PC-9 (cell line): ENCODE measurements at regions not wholly inside any gene's neighbourhood (a gene's known extent, or its start where the extent isn't known, plus 50 kb on each side); places are given as distances from the start of the nearest gene placed in this dataset.

Experiments used
- BruUV-seq: library from RNA; stranded (reverse); fragments of 400-500 nt; replicated peaks from 2 replicates; lab custom pipeline; 2021; lab: Mats Ljungman, UMichigan
- CTCF ChIA-PET: fragments of 300-600 bp; sonication (Branson Sonifier 250); formaldehyde crosslinking; loops from one replicate; lab custom pipeline; 2022; ENCODE audit warnings: antibody characterized with exemption; lab: Charles Lee
- POLR2A ChIA-PET: fragments of 300-600 bp; sonication (Branson Sonifier 250); formaldehyde crosslinking; loops from one replicate; lab custom pipeline; 2022; ENCODE audit warnings: antibody characterized with exemption; ENCODE audit not compliant: unreplicated experiment; lab: Charles Lee
- DNase-seq, 2 experiments: peaks; one replicate each; pipeline versions ENCODE4 v3.0.0 to v3.0.0-alpha.2; 2015 to 2022; ENCODE audit warnings: mixed read lengths in 1 of 2
- H2AFZ ChIP-seq: fragments of 200-600 bp; sonication (generic); 2 replicates; pipeline ENCODE4 v1.8.1; 2017; ENCODE audit warnings: antibody characterized with exemption
- H3F3A ChIP-seq: fragments of 200-600 bp; sonication (generic); 2 replicates; pipeline ENCODE4 v1.8.1; 2017; ENCODE audit warnings: antibody characterized with exemption, mild to moderate bottlenecking, low read depth; ENCODE audit not compliant: insufficient read depth
- H3K27ac ChIP-seq: fragments of 200-600 bp; sonication (generic); 2 replicates; pipeline ENCODE4 v1.6.1; 2016; ENCODE audit warnings: mixed run types
- H3K27me3 ChIP-seq: fragments of 200-600 bp; sonication (generic); 2 replicates; pipeline ENCODE4 v1.6.1; 2016; ENCODE audit warnings: low read depth, mixed run types; ENCODE audit not compliant: insufficient read depth
- H3K36me3 ChIP-seq: fragments of 200-600 bp; sonication (generic); 2 replicates; pipeline ENCODE4 v1.6.1; 2016; ENCODE audit warnings: low read depth, mixed run types
- H3K4me1 ChIP-seq: fragments of 200-600 bp; sonication (generic); replicated peaks from 2 replicates; pipeline ENCODE4 v1.6.1; 2016; ENCODE audit warnings: mixed run types; ENCODE audit not compliant: insufficient read depth
- H3K4me2 ChIP-seq: fragments of 200-600 bp; sonication (generic); 2 replicates; pipeline ENCODE4 v1.6.1; 2017; ENCODE audit warnings: mixed run types
- H3K4me3 ChIP-seq: fragments of 200-600 bp; sonication (generic); 2 replicates; pipeline ENCODE4 v1.6.1; 2016; ENCODE audit warnings: mixed run types
- H3K79me2 ChIP-seq: fragments of 200-600 bp; sonication (generic); 2 replicates; pipeline ENCODE4 v1.6.1; 2017; ENCODE audit warnings: low read depth, mixed run types
- H3K9me2 ChIP-seq: fragments of 200-600 bp; sonication (generic); 2 replicates; pipeline ENCODE4 v1.8.1; 2017; ENCODE audit warnings: mild to moderate bottlenecking; ENCODE audit not compliant: insufficient read depth
- H3K9me3 ChIP-seq: fragments of 200-600 bp; sonication (generic); 2 replicates; pipeline ENCODE4 v1.8.1; 2016; ENCODE audit warnings: low read depth; ENCODE audit not compliant: insufficient read depth
- H4K20me1 ChIP-seq: fragments of 200-600 bp; sonication (generic); 2 replicates; pipeline ENCODE4 v1.8.1; 2017; ENCODE audit not compliant: insufficient read depth
- EZH2 ChIP-seq: fragments of 200-600 bp; sonication (generic); IDR thresholded peaks from 2 replicates; pipeline ENCODE4 v1.8.0; 2017; ENCODE audit warnings: antibody characterized with exemption, low read depth
- intact Hi-C: fragments of 100-400 bp; cut with micrococcal nuclease; formaldehyde crosslinking; loops from one replicate; pipeline ENCODE4 v1.10.0; 2022; ENCODE audit not compliant: unreplicated experiment
- TF ChIP-seq, protein P1 (sequence below): fragments of 200-600 bp; sonication (generic); conservative IDR thresholded peaks from 2 replicates; pipeline ENCODE4 v1.6.1; 2017; ENCODE audit warnings: mixed run types, antibody characterized with exemption, mild to moderate bottlenecking, moderate library complexity

DNA sequence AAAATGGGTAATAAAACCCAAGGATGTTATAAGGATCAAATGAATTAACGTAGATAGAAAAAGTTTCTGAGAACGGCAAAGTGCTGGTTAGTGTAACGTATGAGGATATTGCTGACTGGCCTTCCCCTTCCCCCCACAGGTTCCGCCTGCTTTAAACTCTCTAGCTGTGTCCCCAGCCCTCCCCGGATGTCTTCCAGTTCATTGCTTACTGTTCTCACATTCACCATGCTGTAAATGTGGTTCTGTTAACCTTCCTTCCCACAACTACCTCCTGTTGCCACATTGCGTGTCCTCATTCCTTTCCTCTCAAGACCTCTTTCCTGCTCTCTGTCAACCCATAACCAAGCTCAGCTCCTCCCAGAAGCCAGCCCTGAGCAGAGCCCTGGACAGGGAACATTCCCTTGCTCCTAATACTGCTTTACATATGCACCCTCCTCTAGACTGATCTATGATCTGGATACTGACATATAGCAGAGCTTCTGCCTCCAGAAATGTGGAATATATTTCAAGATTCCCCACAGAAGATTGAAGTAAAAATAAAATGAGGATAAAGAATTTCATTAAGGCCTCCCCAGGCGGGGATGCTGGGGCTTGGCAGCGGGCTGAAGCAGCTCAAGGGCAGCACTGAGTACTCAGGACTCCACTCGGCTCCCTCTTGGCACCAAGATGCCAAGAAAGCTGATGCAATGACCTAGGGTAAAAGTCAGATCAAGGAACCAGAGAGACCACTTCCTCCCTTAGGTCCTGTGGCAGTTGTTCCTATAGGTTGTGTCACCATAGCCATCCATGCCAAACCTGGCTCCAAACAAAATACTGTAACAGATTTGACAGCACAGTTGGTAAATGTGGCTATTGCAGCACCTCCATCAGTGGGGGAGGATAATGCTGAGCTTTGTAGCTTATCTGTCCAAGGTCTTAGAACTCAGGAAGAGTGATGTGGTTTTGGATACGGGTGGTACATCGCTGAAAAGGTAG is 136.4 kb upstream of the PIK3C3 start:
- Histone ChIP-seq H3K4me1 (no peaks in the 10 kb centered on the region), H4K20me1 (no peaks in the 10 kb centered on the region), H3K27ac (no peak overlapping the region), H3K9me3 (no peaks in the 10 kb centered on the region), H3K27me3 (no peaks in the 10 kb centered on the region), H3K4me2 (no peak overlapping the region), H3K9me2 (no peaks in the 10 kb centered on the region), H3K79me2 (no peaks in the 10 kb centered on the region), H3K4me3 (no peak overlapping the region), H2AFZ (no peak overlapping the region), H3K36me3 (no peaks in the 10 kb centered on the region), H3F3A (no peaks in the 10 kb centered on the region)
- intact Hi-C loops: no loop called here
- ChIA-PET CTCF (no interaction called here), POLR2A (no interaction called here)
- TF ChIP-seq EZH2: no peak
- TF ChIP-seq, protein P1, sequence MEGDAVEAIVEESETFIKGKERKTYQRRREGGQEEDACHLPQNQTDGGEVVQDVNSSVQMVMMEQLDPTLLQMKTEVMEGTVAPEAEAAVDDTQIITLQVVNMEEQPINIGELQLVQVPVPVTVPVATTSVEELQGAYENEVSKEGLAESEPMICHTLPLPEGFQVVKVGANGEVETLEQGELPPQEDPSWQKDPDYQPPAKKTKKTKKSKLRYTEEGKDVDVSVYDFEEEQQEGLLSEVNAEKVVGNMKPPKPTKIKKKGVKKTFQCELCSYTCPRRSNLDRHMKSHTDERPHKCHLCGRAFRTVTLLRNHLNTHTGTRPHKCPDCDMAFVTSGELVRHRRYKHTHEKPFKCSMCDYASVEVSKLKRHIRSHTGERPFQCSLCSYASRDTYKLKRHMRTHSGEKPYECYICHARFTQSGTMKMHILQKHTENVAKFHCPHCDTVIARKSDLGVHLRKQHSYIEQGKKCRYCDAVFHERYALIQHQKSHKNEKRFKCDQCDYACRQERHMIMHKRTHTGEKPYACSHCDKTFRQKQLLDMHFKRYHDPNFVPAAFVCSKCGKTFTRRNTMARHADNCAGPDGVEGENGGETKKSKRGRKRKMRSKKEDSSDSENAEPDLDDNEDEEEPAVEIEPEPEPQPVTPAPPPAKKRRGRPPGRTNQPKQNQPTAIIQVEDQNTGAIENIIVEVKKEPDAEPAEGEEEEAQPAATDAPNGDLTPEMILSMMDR: no peak
- no peak for DNase-seq
- BruUV-seq: no TSS peak

DNA sequence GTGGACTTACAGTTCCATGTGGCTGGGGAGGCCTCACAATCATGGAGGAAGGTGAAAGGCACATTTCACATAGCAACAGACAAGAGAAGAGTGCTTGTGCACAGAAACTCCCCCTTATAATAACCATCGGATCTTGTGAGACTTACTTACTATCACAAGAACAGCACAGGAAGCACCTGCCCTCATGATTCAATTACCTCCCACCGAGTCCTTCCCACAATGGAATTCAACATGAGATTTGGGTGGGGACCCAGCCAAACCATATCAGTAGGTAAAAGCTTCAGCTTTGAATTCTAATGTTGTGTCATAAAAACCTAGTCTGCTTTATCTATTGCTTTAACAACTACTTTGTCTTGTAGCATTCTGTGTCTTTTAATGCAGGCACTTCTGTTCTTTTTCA is 140.4 kb upstream of the PIK3C3 start:
- Histone ChIP-seq H3K9me3 (no peaks in the 10 kb centered on the region), H3K27ac (no peak overlapping the region), H4K20me1 (no peaks in the 10 kb centered on the region), H3K9me2 (no peaks in the 10 kb centered on the region), H3K4me2 (no peak overlapping the region), H2AFZ (no peak overlapping the region), H3F3A (no peaks in the 10 kb centered on the region), H3K79me2 (no peaks in the 10 kb centered on the region), H3K36me3 (no peaks in the 10 kb centered on the region), H3K27me3 (no peaks in the 10 kb centered on the region), H3K4me1 (no peaks in the 10 kb centered on the region), H3K4me3 (no peak overlapping the region)
- no TSS peak for BruUV-seq
- CTCF ChIA-PET: no interaction called here
- POLR2A ChIA-PET: no interaction called here
- DNase-seq: no peak
- TF ChIP-seq, protein P1: no peak
- no peak for TF ChIP-seq EZH2
- intact Hi-C loops: no loop called here

DNA sequence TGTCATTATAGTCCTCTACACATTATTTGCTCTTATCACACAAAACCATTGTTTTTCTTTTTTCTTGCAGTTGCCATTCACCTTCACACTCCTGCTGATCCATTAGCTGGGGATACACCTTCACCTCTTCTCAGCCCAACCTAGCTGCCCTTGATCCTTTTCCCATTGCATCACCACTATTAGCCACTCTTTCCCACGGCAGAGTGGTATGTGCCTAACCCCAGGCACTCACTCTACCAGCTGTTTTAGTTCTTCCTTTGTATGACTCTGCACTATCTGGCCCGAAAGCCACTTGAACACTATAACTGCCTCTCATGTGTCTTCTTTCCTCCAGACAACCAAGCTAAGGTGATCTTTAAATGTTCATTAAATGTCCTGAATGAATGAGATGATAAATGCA is 145.4 kb upstream of the PIK3C3 start:
- H3F3A ChIP-seq: no peaks in the 10 kb centered on the region
- H2AFZ ChIP-seq: no peak overlapping the region
- no peak overlapping the region for H3K4me2 ChIP-seq
- intact Hi-C loops: no loop called here
- H3K27ac ChIP-seq: no peak overlapping the region
- H3K79me2 ChIP-seq: no peaks in the 10 kb centered on the region
- H4K20me1 ChIP-seq: no peaks in the 10 kb centered on the region
- H3K9me3 ChIP-seq: no peaks in the 10 kb centered on the region
- no peaks in the 10 kb centered on the region for H3K27me3 ChIP-seq
- peak in 1 of 2 experiments; percentile 37 for DNase-seq
- no TSS peak for BruUV-seq
- no peak for TF ChIP-seq EZH2
- TF ChIP-seq, protein P1: no peak
- H3K4me1 ChIP-seq: no peaks in the 10 kb centered on the region
- H3K9me2 ChIP-seq: no peaks in the 10 kb centered on the region
- no peak overlapping the region for H3K4me3 ChIP-seq
- ChIA-PET POLR2A (no interaction called here), CTCF (no interaction called here)
- H3K36me3 ChIP-seq: no peaks in the 10 kb centered on the region
